ENCODE measurements at regions not wholly inside any gene's neighbourhood (a gene's known extent, or its start where the extent isn't known, plus 50 kb on each side); places are given as distances from the start of the nearest gene placed in this dataset.

- no peak for DNase-seq (ENCODE audit: low read depth)
- TF ChIP-seq MAX (IDR thresholded peaks at IDR 0.05; ENCODE audit: low read depth, low read length), result no peak
- TF ChIP-seq MYC (IDR thresholded peaks at IDR 0.05; ENCODE audit: low read depth, low read length), result no peak
- H3K4me3 ChIP-seq (ENCODE audit: low read depth, low read length), result no peak overlapping the region
Observed at GRCh38 chr20:55676097-55676496, 329.2 kb downstream of the CBLN4 start.

DNA sequence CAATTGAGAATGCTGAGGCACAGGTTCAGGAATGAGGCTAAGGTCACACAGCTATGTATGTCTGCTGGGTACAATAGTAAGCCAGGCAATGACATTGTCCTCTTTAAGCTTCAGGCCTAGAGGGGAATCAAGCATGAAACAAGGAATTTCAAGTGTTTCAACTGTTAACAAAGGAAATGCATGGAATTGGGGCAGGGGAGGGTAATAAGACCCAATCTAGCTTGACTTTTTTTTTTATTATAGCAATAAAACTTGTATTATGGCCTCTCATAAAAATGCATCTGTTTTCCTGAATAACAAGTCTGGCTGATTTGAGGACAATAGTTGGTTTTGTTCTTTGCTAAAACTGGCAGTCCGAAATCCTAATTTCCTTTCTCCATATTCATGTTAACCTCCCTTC, 336.7 kb downstream of the CBLN4 start:
- H3K4me3 ChIP-seq (ENCODE audit: low read depth, low read length), result no peak overlapping the region
- no peak for TF ChIP-seq CTCF (IDR thresholded peaks at IDR 0.05; ENCODE audit: low read depth, low read length)
- TF ChIP-seq MAX (IDR thresholded peaks at IDR 0.05; ENCODE audit: low read depth, low read length), result no peak
- TF ChIP-seq POLR2A (IDR thresholded peaks at IDR 0.05; ENCODE audit: extremely low read depth, insufficient read length), result no peak
- TF ChIP-seq MYC (IDR thresholded peaks at IDR 0.05; ENCODE audit: low read depth, low read length), result no peak
- no peak for DNase-seq (ENCODE audit: low read depth)

DNA sequence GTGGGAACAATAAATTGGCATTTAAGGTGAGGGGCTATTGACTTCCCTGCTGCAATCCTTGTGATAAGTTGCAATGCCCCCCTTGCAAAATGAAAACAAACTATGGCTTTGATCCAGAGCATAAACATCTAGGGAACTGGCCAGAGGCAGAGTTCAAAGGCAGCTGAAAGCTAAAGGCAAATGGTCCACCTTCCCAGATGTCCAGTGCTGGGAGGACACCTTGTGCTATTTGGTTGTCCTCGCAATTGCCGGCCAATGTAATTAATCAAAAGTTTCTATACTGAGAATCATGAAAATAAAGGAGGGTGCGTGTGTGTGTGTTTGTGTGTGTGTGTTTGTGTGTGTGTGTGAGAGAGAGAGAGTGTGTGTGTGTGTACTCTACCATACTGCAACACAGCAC, 337.4 kb downstream of the CBLN4 start:
- no peak for TF ChIP-seq MYC (IDR thresholded peaks at IDR 0.05; ENCODE audit: low read depth, low read length)

GRCh38 chr20:55667024-55667423, 338.3 kb downstream of the CBLN4 start:
- TF ChIP-seq MAX (IDR thresholded peaks at IDR 0.05; ENCODE audit: low read depth, low read length), result no peak
- TF ChIP-seq POLR2A (IDR thresholded peaks at IDR 0.05; ENCODE audit: extremely low read depth, insufficient read length), result no peak
- no peak for TF ChIP-seq CTCF (IDR thresholded peaks at IDR 0.05; ENCODE audit: low read depth, low read length)
- TF ChIP-seq MYC (IDR thresholded peaks at IDR 0.05; ENCODE audit: low read depth, low read length), result no peak
- H3K4me3 ChIP-seq (ENCODE audit: low read depth, low read length), result no peak overlapping the region
- no peak for DNase-seq (ENCODE audit: low read depth)

More for the DNA sequence above, 337.4 kb downstream of the CBLN4 start:
- no peak for DNase-seq (ENCODE audit: low read depth)
- H3K4me3 ChIP-seq (ENCODE audit: low read depth, low read length), result no peak overlapping the region

DNA sequence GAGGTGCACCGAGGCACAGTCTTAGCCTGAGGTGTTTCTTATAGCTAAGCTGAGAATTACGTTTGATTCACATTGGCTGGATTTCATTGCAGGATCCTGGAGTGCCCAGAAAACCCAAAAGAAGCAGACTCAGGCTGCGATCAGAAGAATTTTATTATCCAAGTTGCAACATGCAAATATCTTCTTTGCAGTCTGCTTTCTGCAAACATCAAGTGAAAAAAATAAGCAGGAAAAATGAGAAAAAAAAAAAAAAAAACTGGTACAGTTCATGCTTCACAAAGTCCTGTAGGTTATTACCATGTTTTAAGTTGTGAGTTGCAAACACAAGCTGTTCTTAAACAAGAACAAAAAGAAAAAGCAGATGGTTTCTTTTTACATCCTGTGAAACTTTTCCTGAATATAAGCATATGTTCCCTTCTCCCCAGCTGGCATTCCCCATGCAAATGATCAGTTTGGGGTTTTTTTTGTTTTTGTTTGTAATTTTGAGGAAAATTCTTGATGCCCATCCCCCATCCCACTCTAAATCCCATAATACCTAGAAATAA, 349.0 kb downstream of the CBLN4 start:
- TF ChIP-seq CTCF (IDR thresholded peaks at IDR 0.05; ENCODE audit: low read depth, low read length) (no peak), MAX (IDR thresholded peaks at IDR 0.05; ENCODE audit: low read depth, low read length) (no peak), POLR2A (IDR thresholded peaks at IDR 0.05; ENCODE audit: extremely low read depth, insufficient read length) (no peak)
- no peak for DNase-seq (ENCODE audit: low read depth)
- H3K4me3 ChIP-seq (ENCODE audit: low read depth, low read length), result no peak overlapping the region

- TF ChIP-seq MYC (IDR thresholded peaks at IDR 0.05; ENCODE audit: low read depth, low read length), result no peak
- TF ChIP-seq POLR2A (IDR thresholded peaks at IDR 0.05; ENCODE audit: extremely low read depth, insufficient read length), result no peak
- no peak for TF ChIP-seq MAX (IDR thresholded peaks at IDR 0.05; ENCODE audit: low read depth, low read length)
- no peak for TF ChIP-seq CTCF (IDR thresholded peaks at IDR 0.05; ENCODE audit: low read depth, low read length)
Observed at GRCh38 chr20:55650657-55651360, 354.5 kb downstream of the CBLN4 start.

More at GRCh38 chr20:55650657-55651360, 354.5 kb downstream of the CBLN4 start:
- H3K4me3 ChIP-seq (ENCODE audit: low read depth, low read length), result no peak overlapping the region
- DNase-seq (ENCODE audit: low read depth), result no peak
